RWPE2 (cell line): ENCODE measurements at regions not wholly inside any gene's neighbourhood (a gene's known extent, or its start where the extent isn't known, plus 50 kb on each side); places are given as distances from the start of the nearest gene placed in this dataset.
A peak's percentile ranks its signal among the peaks of the same experiment; 100 is the strongest.

ENCODE experiments used
- ATAC-seq: fragments of 200-7000 bp; cut with Tn5 transposase; 3 replicates; pipeline ENCODE4 v1.9.1; 2021; ENCODE audit warnings: low read depth
- DNase-seq: peaks from one replicate; pipeline ENCODE4 v3.0.0-alpha.2; 2020; ENCODE audit warnings: low spot score
- H3K27ac ChIP-seq: fragments of 450-650 bp; 2 replicates; pipeline ENCODE4 v1.5.1; 2017; ENCODE audit warnings: mild to moderate bottlenecking; ENCODE audit not compliant: poor library complexity, severe bottlenecking
- H3K27me3 ChIP-seq: fragments of 250-450 bp; sonication (Bioruptor Pico); 2 replicates; pipeline ENCODE4 v1.5.1; 2021; ENCODE audit warnings: mild to moderate bottlenecking, moderate library complexity; ENCODE audit not compliant: insufficient read depth, poor library complexity, severe bottlenecking
- H3K36me3 ChIP-seq: fragments of 250-450 bp; sonication (Bioruptor Pico); 2 replicates; pipeline ENCODE4 v1.5.1; 2020; ENCODE audit warnings: low read depth, mild to moderate bottlenecking, moderate library complexity
- H3K4me1 ChIP-seq: fragments of 250-450 bp; sonication (Bioruptor Pico); 2 replicates; pipeline ENCODE4 v1.5.1; 2021; ENCODE audit warnings: mild to moderate bottlenecking, moderate library complexity; ENCODE audit not compliant: insufficient read depth, poor library complexity, severe bottlenecking
- H3K4me3 ChIP-seq: fragments of 250-450 bp; sonication (Bioruptor Pico); 2 replicates; pipeline ENCODE4 v1.5.1; 2021; ENCODE audit warnings: mild to moderate bottlenecking, moderate library complexity; ENCODE audit not compliant: severe bottlenecking
- H3K9me3 ChIP-seq: fragments of 250-450 bp; sonication (Bioruptor Pico); 2 replicates; pipeline ENCODE4 v1.5.1; 2021; ENCODE audit warnings: mild to moderate bottlenecking, moderate library complexity; ENCODE audit not compliant: severe bottlenecking
- TF ChIP-seq, protein P1 (sequence below): fragments of 450-650 bp; IDR thresholded peaks from one replicate; pipeline ENCODE4 v1.5.1; 2017; ENCODE audit warnings: mild to moderate bottlenecking, moderate library complexity; ENCODE audit not compliant: poor library complexity, severe bottlenecking

- no peaks in the 10 kb centered on the region for H3K9me3 ChIP-seq
- DNase-seq: no peak
- TF ChIP-seq, protein P1, sequence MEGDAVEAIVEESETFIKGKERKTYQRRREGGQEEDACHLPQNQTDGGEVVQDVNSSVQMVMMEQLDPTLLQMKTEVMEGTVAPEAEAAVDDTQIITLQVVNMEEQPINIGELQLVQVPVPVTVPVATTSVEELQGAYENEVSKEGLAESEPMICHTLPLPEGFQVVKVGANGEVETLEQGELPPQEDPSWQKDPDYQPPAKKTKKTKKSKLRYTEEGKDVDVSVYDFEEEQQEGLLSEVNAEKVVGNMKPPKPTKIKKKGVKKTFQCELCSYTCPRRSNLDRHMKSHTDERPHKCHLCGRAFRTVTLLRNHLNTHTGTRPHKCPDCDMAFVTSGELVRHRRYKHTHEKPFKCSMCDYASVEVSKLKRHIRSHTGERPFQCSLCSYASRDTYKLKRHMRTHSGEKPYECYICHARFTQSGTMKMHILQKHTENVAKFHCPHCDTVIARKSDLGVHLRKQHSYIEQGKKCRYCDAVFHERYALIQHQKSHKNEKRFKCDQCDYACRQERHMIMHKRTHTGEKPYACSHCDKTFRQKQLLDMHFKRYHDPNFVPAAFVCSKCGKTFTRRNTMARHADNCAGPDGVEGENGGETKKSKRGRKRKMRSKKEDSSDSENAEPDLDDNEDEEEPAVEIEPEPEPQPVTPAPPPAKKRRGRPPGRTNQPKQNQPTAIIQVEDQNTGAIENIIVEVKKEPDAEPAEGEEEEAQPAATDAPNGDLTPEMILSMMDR: no peak
- no peaks in the 10 kb centered on the region for H3K27me3 ChIP-seq
- no peaks in the 10 kb centered on the region for H3K4me1 ChIP-seq
- ATAC-seq: peak; percentile 81; the same call in 2 of the 3 replicates
- no peaks in the 10 kb centered on the region for H3K36me3 ChIP-seq
- no peak overlapping the region for H3K27ac ChIP-seq
- no peak overlapping the region for H3K4me3 ChIP-seq
Measured at GRCh38 chr21:27047658-27048314, 80.9 kb upstream of the ADAMTS5 start.

DNA sequence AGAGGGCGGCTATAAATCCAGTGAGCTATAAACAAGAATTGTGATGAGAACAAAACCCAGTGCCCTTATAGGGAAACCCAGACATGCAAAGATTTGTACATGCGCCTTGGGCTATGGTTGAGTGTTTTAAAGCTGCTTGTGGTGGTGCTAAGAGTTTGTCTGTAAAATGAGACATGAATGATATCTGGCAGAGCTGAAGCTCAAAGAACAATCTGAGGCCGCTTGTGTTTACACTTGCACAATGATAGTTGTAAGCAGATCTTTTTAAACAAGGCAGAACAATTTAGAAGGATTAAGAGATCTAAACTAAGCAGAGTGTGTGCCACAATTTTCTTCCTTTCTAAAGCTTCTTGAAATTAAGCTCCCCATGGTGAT, 80.4 kb upstream of the ADAMTS5 start:
- no peak for DNase-seq

GRCh38 chr21:27045281-27045985, 78.5 kb upstream of the ADAMTS5 start:
- DNase-seq (no peak), ATAC-seq (no peak)
- TF ChIP-seq, protein P1: no peak
- no peaks in the 10 kb centered on the region for H3K9me3 ChIP-seq
- no peaks in the 10 kb centered on the region for H3K4me1 ChIP-seq
- no peaks in the 10 kb centered on the region for H3K36me3 ChIP-seq
- no peaks in the 10 kb centered on the region for H3K27me3 ChIP-seq
- H3K4me3 ChIP-seq: no peak overlapping the region
- no peak overlapping the region for H3K27ac ChIP-seq

More for the DNA sequence above, 80.4 kb upstream of the ADAMTS5 start:
- ATAC-seq: peak; percentile 46; the same call in 2 of the 3 replicates
- Histone ChIP-seq H3K27me3 (no peaks in the 10 kb centered on the region), H3K36me3 (no peaks in the 10 kb centered on the region), H3K4me1 (no peaks in the 10 kb centered on the region), H3K9me3 (no peaks in the 10 kb centered on the region), H3K4me3 (no peak overlapping the region), H3K27ac (no peak overlapping the region)
- TF ChIP-seq, protein P1: no peak

- no peak overlapping the region for H3K27ac ChIP-seq
- H3K9me3 ChIP-seq: no peaks in the 10 kb centered on the region
- H3K36me3 ChIP-seq: no peaks in the 10 kb centered on the region
- TF ChIP-seq, protein P1: no peak
- DNase-seq (no peak), ATAC-seq (no peak)
- H3K4me1 ChIP-seq: no peaks in the 10 kb centered on the region
- no peaks in the 10 kb centered on the region for H3K27me3 ChIP-seq
- H3K4me3 ChIP-seq: no peak overlapping the region
Measured at GRCh38 chr21:27043377-27043776, 76.5 kb upstream of the ADAMTS5 start.
